ENCODE measurements at regions not wholly inside any gene's neighbourhood (a gene's known extent, or its start where the extent isn't known, plus 50 kb on each side); places are given as distances from the start of the nearest gene placed in this dataset.
"Not testable (repeated sequence)": the region's sequence is repeated elsewhere in the genome, so short reads cannot be mapped to it uniquely, and the experiment has no call there.

DNA sequence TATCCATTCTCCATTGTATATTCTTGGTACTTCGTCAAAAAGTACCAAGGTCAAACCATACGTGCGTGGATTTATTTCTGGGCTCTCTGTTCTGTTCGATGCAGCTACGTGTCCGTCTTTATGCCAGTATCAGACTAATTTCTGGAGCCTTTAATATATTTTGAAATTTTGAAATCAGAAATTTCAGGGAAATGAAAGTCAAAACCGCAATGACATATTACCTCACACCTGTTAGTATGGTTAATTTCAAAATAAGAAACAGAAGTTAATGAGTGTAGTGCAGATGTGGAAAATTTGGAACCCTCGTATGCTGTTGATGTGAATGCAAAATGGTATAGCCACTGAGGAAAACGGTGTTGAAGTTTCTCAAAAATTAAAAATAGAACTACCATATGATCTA, 156.1 kb upstream of the TRIB2 start:
- H3K4me3 ChIP-seq (ENCODE audit: low read depth, low read length) = no peak overlapping the region
- DNase-seq (ENCODE audit: low read depth) = no peak
- TF ChIP-seq, protein P1, sequence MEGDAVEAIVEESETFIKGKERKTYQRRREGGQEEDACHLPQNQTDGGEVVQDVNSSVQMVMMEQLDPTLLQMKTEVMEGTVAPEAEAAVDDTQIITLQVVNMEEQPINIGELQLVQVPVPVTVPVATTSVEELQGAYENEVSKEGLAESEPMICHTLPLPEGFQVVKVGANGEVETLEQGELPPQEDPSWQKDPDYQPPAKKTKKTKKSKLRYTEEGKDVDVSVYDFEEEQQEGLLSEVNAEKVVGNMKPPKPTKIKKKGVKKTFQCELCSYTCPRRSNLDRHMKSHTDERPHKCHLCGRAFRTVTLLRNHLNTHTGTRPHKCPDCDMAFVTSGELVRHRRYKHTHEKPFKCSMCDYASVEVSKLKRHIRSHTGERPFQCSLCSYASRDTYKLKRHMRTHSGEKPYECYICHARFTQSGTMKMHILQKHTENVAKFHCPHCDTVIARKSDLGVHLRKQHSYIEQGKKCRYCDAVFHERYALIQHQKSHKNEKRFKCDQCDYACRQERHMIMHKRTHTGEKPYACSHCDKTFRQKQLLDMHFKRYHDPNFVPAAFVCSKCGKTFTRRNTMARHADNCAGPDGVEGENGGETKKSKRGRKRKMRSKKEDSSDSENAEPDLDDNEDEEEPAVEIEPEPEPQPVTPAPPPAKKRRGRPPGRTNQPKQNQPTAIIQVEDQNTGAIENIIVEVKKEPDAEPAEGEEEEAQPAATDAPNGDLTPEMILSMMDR (IDR thresholded peaks at IDR 0.05; ENCODE audit: insufficient read depth, low read length) = no peak

DNA sequence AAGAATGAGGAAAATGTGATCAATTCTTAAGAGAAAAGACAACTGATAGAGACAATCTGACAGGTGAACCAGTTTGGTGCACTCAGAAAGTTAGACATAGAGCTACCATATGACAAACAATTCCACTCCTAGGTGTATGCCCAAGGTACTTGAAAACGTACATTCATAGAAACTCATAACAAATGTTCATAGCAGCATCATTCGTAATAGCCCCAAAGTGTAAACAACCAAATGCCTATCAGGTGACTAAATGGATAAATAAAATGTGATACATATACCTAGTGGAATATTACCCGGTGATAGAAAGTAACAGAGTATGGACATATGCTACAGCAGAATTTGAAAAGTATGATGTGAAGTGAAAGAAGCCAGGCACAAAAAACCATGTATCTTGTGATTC, 149.3 kb upstream of the TRIB2 start:
- TF ChIP-seq, protein P1 (IDR thresholded peaks at IDR 0.05; ENCODE audit: insufficient read depth, low read length) = no peak
- DNase-seq (ENCODE audit: low read depth) = no peak
- H3K4me3 ChIP-seq (ENCODE audit: low read depth, low read length) = no peak overlapping the region

DNA sequence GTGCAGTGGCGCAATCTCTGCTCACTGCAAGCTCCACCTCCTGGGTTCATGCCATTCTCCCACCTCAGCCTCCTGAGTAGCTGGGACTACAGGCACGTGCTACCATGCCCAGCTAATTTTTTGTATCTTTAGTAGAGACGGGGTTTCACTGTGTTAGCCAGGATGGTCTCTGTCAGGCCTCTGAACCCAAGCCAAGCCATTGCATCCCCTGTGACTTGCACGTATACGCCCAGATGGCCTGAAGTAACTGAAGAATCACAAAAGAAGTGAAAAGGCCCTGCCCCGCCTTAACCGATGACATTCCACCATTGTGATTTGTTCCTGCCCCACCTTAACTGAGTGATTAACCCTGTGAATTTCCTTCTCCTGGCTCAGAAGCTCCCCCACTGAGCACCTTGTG, 147.2 kb upstream of the TRIB2 start:
- DNase-seq (ENCODE audit: low read depth) = not testable (repeated sequence)

DNA sequence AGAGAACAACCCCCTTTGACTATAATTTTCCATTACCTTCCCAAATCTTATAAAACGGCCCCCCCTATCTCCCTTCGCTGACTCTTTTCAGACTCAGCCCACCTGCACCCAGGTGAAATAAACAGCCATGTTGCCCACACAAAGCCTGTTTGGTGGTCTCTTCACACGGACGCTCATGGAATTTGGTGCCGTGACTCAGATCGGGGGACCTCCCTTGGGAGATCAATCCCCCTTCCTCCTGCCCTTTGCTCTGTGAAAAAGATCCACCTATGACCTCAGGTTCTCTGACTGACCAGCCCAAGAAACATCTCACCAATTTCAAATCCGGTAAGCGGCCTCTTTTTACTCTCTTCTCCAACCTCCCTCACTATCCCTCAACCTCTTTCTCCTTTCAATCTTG, 146.8 kb upstream of the TRIB2 start:
- not testable (repeated sequence) for H3K4me3 ChIP-seq (ENCODE audit: low read depth, low read length); DNase-seq (ENCODE audit: low read depth)

More for the DNA sequence above, 147.2 kb upstream of the TRIB2 start:
- H3K4me3 ChIP-seq (ENCODE audit: low read depth, low read length) = not testable (repeated sequence)

DNA sequence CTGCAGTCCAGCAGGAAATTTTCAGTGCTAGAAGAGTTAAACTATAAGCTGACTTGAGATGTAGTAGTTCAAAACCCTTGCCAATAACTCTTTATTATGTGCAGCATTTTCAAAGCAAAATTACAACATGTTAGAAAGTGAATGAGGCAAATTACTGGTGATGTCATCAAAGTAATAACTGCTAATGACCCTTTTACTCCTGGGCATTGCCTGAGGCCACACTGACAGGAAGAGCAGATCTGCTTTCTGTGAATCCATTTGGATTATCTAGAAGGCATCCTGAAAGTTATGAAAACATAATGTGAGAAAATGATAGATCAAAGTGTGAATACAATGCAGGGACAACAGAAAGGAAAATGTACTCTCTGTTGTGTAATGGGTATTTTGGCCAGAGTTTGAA, 139.6 kb upstream of the TRIB2 start:
- no peak for DNase-seq (ENCODE audit: low read depth)
- TF ChIP-seq, protein P1 (IDR thresholded peaks at IDR 0.05; ENCODE audit: insufficient read depth, low read length) = no peak
- no peak overlapping the region for H3K4me3 ChIP-seq (ENCODE audit: low read depth, low read length)

DNA sequence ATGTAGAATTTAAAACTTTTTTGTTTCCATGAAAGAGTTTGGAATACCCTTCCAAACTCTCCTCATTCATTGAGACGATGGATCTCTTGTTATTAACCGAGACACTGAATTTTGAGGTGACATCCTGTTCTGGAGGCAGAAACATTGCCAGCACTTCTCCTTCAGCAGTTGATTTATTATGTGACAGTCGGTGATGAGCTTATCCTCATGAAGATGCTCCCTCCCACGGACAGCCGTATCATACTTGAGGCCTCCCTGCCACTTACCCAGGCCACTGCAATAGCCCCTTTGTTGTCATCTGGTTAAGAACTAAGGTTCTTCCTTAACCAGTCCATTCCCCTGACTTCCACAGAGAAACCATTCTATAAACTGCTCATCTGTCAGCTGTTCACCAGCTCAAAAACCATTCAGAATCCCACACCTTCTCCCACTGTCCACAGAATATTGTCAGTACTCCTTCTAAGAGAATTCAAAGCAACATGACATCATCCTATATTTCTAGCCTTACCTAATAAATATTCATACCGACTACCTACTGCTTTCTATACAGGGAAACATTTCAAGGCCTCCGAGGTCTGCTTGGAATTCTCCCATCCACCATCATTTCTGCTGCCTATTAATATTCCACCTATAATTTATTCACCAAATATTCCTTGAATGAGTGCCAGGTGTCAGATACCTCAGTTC, 139.0 kb upstream of the TRIB2 start:
- DNase-seq (ENCODE audit: low read depth) = no peak
- TF ChIP-seq, protein P1 (IDR thresholded peaks at IDR 0.05; ENCODE audit: insufficient read depth, low read length) = no peak
- H3K4me3 ChIP-seq (ENCODE audit: low read depth, low read length) = no peak overlapping the region

DNA sequence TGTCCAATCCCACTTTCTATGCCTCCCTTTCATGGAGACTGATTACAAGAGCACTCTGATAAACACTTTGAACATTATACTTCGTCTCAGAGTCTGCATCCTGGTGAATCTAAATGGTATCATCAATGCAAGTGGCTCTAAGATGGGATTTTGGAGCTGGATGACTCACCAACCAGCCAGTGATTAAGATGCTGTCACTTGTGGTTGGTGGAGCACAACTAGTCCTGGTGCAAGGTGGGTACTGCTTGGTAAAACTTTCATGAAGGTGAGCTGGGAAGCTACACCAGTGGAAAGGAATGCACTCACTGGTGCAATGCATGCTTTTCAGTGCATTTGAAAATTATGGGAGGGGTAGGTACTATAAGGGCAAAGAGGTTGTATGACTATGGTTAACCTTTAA, 137.7 kb upstream of the TRIB2 start:
- TF ChIP-seq, protein P1 (IDR thresholded peaks at IDR 0.05; ENCODE audit: insufficient read depth, low read length) = no peak
- no peak for DNase-seq (ENCODE audit: low read depth)
- no peak overlapping the region for H3K4me3 ChIP-seq (ENCODE audit: low read depth, low read length)

DNA sequence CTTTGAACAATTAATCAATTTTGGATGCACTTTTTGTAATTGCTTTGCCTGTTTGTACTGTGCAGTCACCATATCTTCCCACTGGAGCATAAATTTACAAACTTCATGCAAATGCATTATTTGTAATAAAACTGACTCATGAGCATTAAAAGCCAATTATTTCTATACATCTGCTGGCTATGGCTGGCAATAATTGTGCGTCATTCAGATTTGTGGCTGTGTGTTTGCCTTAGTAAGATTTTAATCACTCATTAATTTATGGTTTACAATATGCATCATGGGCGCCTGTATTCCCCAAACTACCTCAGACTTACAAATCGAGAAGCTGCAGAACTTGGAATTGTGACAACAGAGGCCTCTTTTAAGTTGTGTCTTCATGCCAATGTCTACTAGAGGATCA, 132.4 kb upstream of the TRIB2 start:
- no peak overlapping the region for H3K4me3 ChIP-seq (ENCODE audit: low read depth, low read length)

More for the DNA sequence above, 132.4 kb upstream of the TRIB2 start:
- DNase-seq (ENCODE audit: low read depth) = no peak
- TF ChIP-seq, protein P1 (IDR thresholded peaks at IDR 0.05; ENCODE audit: insufficient read depth, low read length) = no peak
